Stimulated activated CD4-positive, alpha-beta T cell treated with anti-CD3 and anti-CD28 coated beads, TNF-alpha, amount 100 ng/mL, for 1 hour (primary cell): ENCODE measurements at regions not wholly inside any gene's neighbourhood (a gene's known extent, or its start where the extent isn't known, plus 50 kb on each side); places are given as distances from the start of the nearest gene placed in this dataset.

ENCODE experiments used
- DNase-seq, 3 donors: peaks; one replicate each; pipeline ENCODE4 v3.0.0-alpha.2; 2020; ENCODE audit warnings: low read depth in 3 of 3, low spot score in 1 of 3

DNA sequence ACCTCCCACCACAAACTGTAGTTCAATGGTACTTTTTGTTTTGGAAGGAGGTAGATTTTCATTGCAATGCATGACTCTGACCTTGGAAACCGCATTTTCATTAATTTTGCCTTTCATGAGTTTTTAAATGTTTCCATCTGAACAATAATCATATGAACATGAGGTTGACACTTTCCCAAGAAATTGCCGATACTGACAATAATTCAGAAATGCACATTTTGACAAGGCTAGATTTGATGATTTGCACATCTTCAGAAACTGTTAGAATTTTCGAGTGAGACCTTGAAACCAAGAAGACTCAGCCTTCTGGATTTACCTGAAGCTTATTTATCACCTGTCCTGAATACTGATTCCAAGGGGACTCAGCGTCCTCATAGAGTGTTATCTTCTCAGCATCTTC is 93.8 kb upstream of the NTRK2 start:
- no peak for DNase-seq

DNA sequence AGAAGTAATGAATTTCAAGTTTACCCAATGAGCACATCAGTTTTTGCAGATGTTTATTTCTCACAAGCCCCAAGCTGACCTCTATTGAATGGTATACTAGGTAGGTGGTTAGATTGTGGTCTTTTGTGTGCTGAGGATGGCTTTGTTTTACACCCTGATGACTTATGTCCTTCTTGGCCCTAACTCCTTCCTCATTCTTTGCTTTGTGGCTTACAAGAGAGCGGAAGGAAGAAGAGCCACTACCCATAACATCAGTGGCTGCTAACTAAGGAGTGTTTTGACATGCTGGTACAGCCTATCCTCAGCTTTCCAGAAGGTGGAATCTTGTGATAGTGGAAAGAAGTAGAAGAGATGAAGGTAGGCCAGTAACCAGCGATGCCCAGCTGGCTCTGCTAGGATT is 85.7 kb upstream of the NTRK2 start:
- no peak for DNase-seq

DNA sequence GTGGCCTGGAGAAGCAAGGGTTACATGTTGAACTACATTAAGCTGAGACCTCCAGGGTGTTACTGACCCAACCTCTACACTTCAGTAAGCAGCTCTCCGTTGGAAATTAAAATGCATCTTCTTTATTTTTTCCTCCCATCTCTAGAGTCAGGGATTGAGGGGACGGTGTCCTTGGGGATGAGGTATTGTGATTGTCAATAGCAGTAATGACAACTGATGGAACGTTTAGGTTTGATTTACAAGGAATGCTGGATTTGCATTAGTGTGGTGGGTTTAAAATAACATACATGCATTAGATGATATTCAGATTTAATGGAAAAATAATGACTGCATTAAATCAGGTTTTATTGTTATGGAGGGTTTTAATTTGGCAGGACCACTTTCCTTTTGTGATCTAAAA is 82.9 kb upstream of the NTRK2 start:
- DNase-seq = no peak

GRCh38 chr9:84587153-84587552 is 82.4 kb upstream of the NTRK2 start:
- no peak for DNase-seq

GRCh38 chr9:84589542-84589941 is 80.0 kb upstream of the NTRK2 start:
- no peak for DNase-seq

DNA sequence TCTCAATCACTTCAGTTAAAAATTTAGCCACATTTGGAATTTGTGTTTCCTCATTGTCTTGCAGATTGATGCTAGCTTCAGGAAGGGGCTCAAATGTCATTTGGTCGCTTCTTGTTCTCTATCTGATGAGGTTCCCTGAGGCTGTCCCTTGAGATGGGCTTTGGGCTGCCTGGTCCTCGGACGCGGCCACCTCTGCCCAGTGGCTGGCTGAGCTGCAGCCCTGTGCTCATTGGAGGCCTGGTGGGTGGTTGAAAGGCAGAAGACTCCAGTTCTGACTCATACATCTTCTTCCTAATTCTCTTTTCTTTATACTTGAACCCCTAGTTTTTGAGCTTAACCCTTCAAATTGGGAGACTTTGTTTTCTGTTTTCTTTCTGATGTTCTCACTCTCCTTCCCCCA is 78.8 kb upstream of the NTRK2 start:
- DNase-seq = no peak

DNA sequence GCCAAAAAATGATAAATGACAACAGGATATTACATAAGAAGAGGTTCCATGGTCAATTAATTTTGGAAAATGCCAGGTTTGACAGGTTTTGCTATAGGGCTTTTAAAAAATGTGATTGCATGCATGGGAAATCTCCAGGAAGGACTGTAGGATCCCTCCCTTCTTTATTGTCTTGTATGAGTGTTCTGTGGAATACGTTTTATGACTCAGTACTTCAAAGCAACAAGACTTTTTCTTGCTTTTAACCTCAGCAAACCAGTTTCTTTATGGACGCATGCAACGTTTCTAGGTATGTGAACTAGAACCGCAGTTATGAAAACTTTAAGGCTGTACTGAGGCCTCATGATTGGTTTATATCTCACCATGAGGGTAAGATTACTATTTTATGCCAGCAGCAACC is 76.6 kb upstream of the NTRK2 start:
- no peak for DNase-seq

- DNase-seq = no peak
Observed at GRCh38 chr9:84593352-84593751, 76.2 kb upstream of the NTRK2 start.

DNA sequence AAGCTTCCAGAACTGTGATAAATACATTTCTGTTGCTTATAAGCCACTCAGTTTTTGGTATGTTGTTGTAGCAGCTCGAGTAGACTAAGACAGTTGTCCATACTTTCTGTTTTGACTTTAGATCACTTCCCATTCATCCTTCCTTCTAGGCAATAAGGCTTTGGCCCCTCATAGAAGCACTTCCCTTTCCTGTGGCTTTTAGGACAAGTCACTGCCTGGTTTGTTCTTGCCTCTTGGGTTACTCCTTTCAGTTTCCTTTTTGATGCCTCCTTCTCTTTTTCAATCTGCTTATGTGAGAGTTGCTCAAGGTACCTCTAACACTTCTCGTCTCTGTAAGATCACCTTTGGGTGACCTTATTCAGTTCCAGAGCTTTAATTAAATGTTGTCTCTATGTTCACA is 72.4 kb upstream of the NTRK2 start:
- DNase-seq = no peak

GRCh38 chr9:84598921-84599636 is 70.5 kb upstream of the NTRK2 start:
- no peak for DNase-seq

DNA sequence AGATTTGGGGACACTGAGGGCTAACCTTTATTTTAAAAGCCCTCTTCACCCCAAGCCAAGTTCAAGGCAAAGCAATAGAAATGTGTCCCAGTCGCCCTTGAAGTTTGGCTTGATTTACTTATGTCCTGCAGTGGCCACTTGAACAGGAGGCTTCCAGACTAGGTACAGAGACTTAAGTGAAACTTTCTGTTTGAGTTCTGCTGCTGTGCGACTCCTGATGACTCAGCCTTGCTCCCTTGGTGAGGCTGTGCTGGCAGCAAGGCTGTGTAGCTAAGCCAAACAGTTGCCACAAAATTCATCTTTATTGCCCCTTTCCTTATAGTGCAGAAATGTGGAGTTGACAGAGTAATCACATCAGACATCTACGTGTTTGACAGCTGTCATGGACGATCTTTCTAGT is 68.8 kb upstream of the NTRK2 start:
- DNase-seq = no peak

DNA sequence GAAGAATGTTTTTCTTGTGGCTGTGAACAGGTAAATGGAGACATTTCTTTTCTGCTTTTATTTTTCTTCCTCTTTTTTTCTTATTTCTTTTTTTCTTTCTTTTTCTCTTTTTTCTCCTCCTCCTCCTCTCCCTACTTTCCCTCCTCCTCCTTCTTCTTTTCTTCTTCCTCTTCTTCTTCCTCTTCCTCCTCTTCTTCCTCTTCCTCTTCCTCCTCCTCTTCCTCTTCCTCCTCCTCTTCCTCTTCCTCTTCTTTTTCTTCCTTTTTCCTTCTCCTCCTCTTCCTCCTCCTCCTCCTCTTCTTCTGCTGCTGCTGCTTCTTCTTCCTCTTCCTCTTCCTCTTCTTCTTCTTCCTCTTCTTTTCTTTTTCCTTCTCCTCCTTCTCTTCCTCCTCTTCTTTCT is 65.3 kb upstream of the NTRK2 start:
- no peak for DNase-seq

DNA sequence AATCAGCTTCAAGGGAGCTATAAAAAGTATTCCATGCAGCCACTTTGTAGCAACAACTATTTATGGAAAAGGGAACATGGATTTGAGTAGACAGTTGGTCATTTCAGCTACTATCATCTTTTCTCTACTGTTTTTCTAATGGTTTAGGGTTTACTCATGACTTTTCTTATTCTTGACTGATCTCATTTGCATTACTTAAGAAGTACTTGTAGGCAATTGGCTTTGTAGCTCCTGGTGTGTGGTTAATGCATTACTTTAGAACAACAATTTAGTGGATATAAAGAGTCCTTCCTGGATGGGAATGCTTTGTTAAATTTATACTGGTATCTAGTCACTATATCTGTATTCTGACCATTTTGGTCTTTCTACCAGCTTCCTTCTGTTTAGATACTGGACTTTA is 59.8 kb upstream of the NTRK2 start:
- no peak for DNase-seq

DNA sequence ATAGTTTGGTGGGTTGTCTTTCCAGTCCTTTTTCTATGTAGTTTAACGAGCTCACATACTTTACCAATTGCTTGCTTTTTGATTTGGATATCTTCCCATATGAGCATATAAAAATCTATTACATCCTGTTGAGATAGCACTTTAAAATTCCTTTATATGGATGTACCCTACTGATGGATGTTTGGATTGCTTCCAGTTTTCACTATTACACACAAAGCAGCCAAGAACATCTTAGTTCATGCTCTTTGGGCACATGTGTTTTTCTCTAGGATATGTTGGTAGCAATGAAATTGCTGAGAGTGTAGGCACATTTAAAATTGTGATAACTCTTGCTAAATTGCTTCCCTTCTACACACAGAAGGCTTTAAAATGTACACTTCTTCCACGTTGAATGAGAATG is 56.1 kb upstream of the NTRK2 start:
- no peak for DNase-seq

DNA sequence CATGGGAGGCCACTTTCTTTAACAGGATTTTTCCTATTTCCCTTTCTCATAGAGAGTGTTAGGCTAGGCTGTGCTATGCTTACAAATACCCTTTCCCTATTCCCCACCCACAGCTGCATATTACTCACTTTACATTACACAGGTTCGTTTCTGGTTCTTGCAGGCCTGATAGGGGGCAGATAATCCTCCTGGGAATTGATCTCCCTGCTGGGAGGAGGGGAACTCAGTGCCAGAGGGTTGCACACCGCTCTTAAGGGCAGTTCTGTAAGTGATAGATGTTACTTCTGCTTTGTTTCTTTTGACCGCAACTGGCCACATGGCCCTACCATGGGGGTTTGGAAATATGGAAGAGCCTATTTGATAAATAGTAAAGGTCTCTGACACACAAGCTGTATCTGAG is 54.0 kb upstream of the NTRK2 start:
- DNase-seq = no peak

DNA sequence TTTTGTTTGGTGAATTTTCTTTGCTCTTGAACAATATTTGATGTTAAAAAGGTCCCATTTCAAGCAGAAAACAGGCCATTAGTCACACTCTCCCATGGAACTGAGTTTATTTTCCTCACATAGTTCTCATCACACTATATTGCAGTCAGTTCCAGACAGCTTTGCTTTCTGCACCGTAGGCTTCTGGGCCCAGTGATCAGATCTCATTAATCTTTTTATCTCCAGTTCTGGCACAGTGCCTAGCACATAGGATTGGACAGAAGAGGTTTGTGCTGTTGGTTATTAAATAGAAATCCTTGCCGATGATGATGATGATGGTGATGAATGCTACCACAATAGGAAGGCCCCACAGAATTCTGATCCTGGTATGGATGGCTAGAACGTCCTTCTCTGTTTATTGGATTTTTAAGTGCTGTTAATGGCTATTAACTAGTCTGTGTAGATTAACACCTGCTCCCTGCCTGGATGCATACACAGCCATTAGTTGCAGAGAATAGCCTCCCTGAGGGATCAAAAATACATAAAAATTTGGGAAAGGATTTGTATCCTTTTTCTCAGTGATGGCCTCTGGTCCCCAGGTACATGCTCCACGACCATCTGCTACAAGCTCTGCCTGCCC is 52.0 kb upstream of the NTRK2 start:
- DNase-seq = no peak
